Naive thymus-derived CD4-positive, alpha-beta T cell (primary cell): ENCODE measurements at regions not wholly inside any gene's neighbourhood (a gene's known extent, or its start where the extent isn't known, plus 50 kb on each side); places are given as distances from the start of the nearest gene placed in this dataset.
"Not testable (repeated sequence)": the region's sequence is repeated elsewhere in the genome, so short reads cannot be mapped to it uniquely, and the experiment has no call there.

Source experiments
- ATAC-seq: fragments of 150-1000 bp; cut with Tn5 transposase; 2 replicates; pipeline ENCODE4 v1.10.0; 2021; ENCODE audit warnings: mild to moderate bottlenecking, moderate library complexity
- CTCF ChIA-PET: fragments of 350-600 bp; sonication (Branson Sonifier 250); formaldehyde crosslinking; loops from one replicate; lab custom pipeline; 2021; ENCODE audit warnings: antibody characterized with exemption; lab: Charles Lee
- POLR2A ChIA-PET: fragments of 350-600 bp; sonication (Branson Sonifier 250); formaldehyde crosslinking; loops from one replicate; lab custom pipeline; 2021; ENCODE audit warnings: antibody characterized with exemption, inconsistent platforms; lab: Charles Lee
- DNase-seq, 9 donors: peaks; one replicate each; pipeline versions ENCODE4 v3.0.0 to v3.0.0-alpha.2; 2020 to 2022; ENCODE audit warnings: mixed read lengths in 1 of 9
- H3K27ac ChIP-seq: one replicate; pipeline ENCODE4 v1.7.0; 2013; ENCODE audit warnings: mild to moderate bottlenecking, low read depth, low read length, moderate library complexity
- H3K27me3 ChIP-seq, 2 donors: one replicate each; pipeline ENCODE4 v1.7.0; 2013; ENCODE audit warnings: low read length in 2 of 2, mild to moderate bottlenecking in 2 of 2, moderate library complexity in 2 of 2; ENCODE audit not compliant: control insufficient read depth in 2 of 2, insufficient read depth in 2 of 2
- H3K36me3 ChIP-seq, 3 experiments: 1 replicate in 2 of 3; 2 replicates in 1 of 3; pipeline ENCODE4 v1.7.0; 2013; ENCODE audit warnings: low read length in 3 of 3, mild to moderate bottlenecking in 3 of 3, moderate library complexity in 1 of 3; ENCODE audit not compliant: insufficient read depth in 3 of 3, control insufficient read depth in 2 of 3
- H3K4me1 ChIP-seq, 2 donors: one replicate each; pipeline ENCODE4 v1.7.0; 2013; ENCODE audit warnings: low read length in 2 of 2, mild to moderate bottlenecking in 2 of 2, moderate library complexity in 1 of 2; ENCODE audit not compliant: control insufficient read depth in 2 of 2, insufficient read depth in 2 of 2
- H3K4me3 ChIP-seq: 2 replicates; pipeline ENCODE4 v1.7.0; 2013; ENCODE audit warnings: mild to moderate bottlenecking, low read length
- H3K9me3 ChIP-seq, 3 experiments: 1 replicate in 2 of 3; 2 replicates in 1 of 3; pipeline ENCODE4 v1.7.0; 2013; ENCODE audit warnings: low read length in 3 of 3; ENCODE audit not compliant: control insufficient read depth in 2 of 3
- H3K27ac Mint-ChIP-seq, 9 donors: one replicate each; pipeline ENCODE4 v1.8.0; 2020 to 2022; ENCODE audit warnings: mixed read lengths in 9 of 9, mild to moderate bottlenecking in 8 of 9, moderate library complexity in 5 of 9, inconsistent platforms in 2 of 9
- H3K27me3 Mint-ChIP-seq, 5 donors: one replicate each; pipeline ENCODE4 v1.8.0; 2021 to 2022; ENCODE audit warnings: mixed read lengths in 5 of 5, mild to moderate bottlenecking in 1 of 5
- H3K36me3 Mint-ChIP-seq, 5 donors: one replicate each; pipeline ENCODE4 v1.8.0; 2020 to 2022; ENCODE audit warnings: mixed read lengths in 5 of 5, mild to moderate bottlenecking in 3 of 5, inconsistent platforms in 1 of 5
- H3K4me1 Mint-ChIP-seq, 7 donors: one replicate each; pipeline ENCODE4 v1.8.0; 2020 to 2022; ENCODE audit warnings: mixed read lengths in 7 of 7, mild to moderate bottlenecking in 3 of 7, inconsistent platforms in 1 of 7
- H3K4me3 Mint-ChIP-seq, 10 donors: one replicate each; pipeline ENCODE4 v1.8.0; 2020 to 2022; ENCODE audit warnings: mild to moderate bottlenecking in 10 of 10, mixed read lengths in 10 of 10, moderate library complexity in 6 of 10, inconsistent platforms in 2 of 10
- H3K9me3 Mint-ChIP-seq, 11 donors: one replicate each; pipeline ENCODE4 v1.8.0; 2020 to 2022; ENCODE audit warnings: mixed read lengths in 11 of 11, mild to moderate bottlenecking in 4 of 11, inconsistent platforms in 1 of 11, moderate library complexity in 1 of 11
- intact Hi-C, 2 donors: fragments of 100-400 bp; cut with micrococcal nuclease; formaldehyde crosslinking; loops; one replicate each; pipeline ENCODE4 v1.15.1; 2023

- Histone ChIP-seq H3K27me3 (no peaks in the 10 kb centered on the region), H3K4me1 (no peaks in the 10 kb centered on the region), H3K27ac (no peak overlapping the region), H3K9me3 (no peaks in the 10 kb centered on the region), H3K36me3 (no peaks in the 10 kb centered on the region), H3K4me3 (no peak overlapping the region)
- intact Hi-C loops = no loop called here
- POLR2A ChIA-PET = no interaction called here
- H3K4me3 Mint-ChIP-seq = no peak overlapping the region
- H3K27me3 Mint-ChIP-seq = peaks cover 0 to 14% (median 11%) of the 10 kb centered on the region in 5 donors
- peaks cover 0 to 10% (median 5%) of the 10 kb centered on the region in 11 donors for H3K9me3 Mint-ChIP-seq
- H3K4me1 Mint-ChIP-seq = peaks cover 0 to 10% (median 0%) of the 10 kb centered on the region in 7 donors
- H3K36me3 Mint-ChIP-seq = peaks cover 0 to 6% (median 2%) of the 10 kb centered on the region in 5 donors
- CTCF ChIA-PET = no interaction called here
- no peak overlapping the region for H3K27ac Mint-ChIP-seq
- DNase-seq (no peak), ATAC-seq (no peak)
These were observed 113.2 kb upstream of the ZNF827 start for GRCh38 chr4:146051728-146052391.

- Mint-ChIP-seq H3K4me3 (no peak overlapping the region), H3K4me1 (peaks cover 0 to 10% (median 0%) of the 10 kb centered on the region in 7 donors), H3K27me3 (peaks cover 0 to 16% (median 14%) of the 10 kb centered on the region in 5 donors), H3K9me3 (peaks cover 0 to 11% (median 5%) of the 10 kb centered on the region in 11 donors), H3K27ac (no peak overlapping the region), H3K36me3 (peaks cover 0 to 6% (median 2%) of the 10 kb centered on the region in 5 donors)
- POLR2A ChIA-PET = no interaction called here
- DNase-seq (no peak), ATAC-seq (no peak)
- H3K27me3 ChIP-seq = no peaks in the 10 kb centered on the region
- no peak overlapping the region for H3K27ac ChIP-seq
- intact Hi-C loops = no loop called here
- no peaks in the 10 kb centered on the region for H3K4me1 ChIP-seq
- CTCF ChIA-PET = no interaction called here
- H3K9me3 ChIP-seq = no peaks in the 10 kb centered on the region
- H3K4me3 ChIP-seq = no peak overlapping the region
- no peaks in the 10 kb centered on the region for H3K36me3 ChIP-seq
These were observed 112.6 kb upstream of the ZNF827 start for GRCh38 chr4:146051223-146051622.

- H3K27ac ChIP-seq = no peak overlapping the region
These were observed 111.2 kb upstream of the ZNF827 start for GRCh38 chr4:146049802-146050201.

GRCh38 chr4:146047768-146048167, 109.1 kb upstream of the ZNF827 start:
- Mint-ChIP-seq H3K27me3 (peaks cover 8 to 25% (median 17%) of the 10 kb centered on the region in 5 donors), H3K9me3 (peaks cover 0 to 13% (median 6%) of the 10 kb centered on the region in 11 donors)
- H3K4me3 ChIP-seq, H3K9me3 ChIP-seq, POLR2A ChIA-PET, CTCF ChIA-PET, intact Hi-C loops, H3K36me3 Mint-ChIP-seq, ATAC-seq, H3K4me1 Mint-ChIP-seq, H3K4me1 ChIP-seq, H3K36me3 ChIP-seq, H3K27ac ChIP-seq, H3K4me3 Mint-ChIP-seq, H3K27ac Mint-ChIP-seq, DNase-seq, H3K27me3 ChIP-seq: not testable (repeated sequence)

More at GRCh38 chr4:146049802-146050201, 111.2 kb upstream of the ZNF827 start:
- Histone ChIP-seq H3K9me3 (no peaks in the 10 kb centered on the region), H3K27me3 (no peaks in the 10 kb centered on the region), H3K4me3 (no peak overlapping the region), H3K36me3 (no peaks in the 10 kb centered on the region), H3K4me1 (no peaks in the 10 kb centered on the region)
- POLR2A ChIA-PET = no interaction called here
- Mint-ChIP-seq H3K9me3 (peaks cover 0 to 11% (median 5%) of the 10 kb centered on the region in 11 donors), H3K27ac (no peak overlapping the region), H3K4me1 (peaks cover 0 to 10% (median 0%) of the 10 kb centered on the region in 7 donors), H3K36me3 (peaks cover 0 to 6% (median 2%) of the 10 kb centered on the region in 5 donors), H3K4me3 (no peak overlapping the region), H3K27me3 (peaks cover 7 to 17% (median 10%) of the 10 kb centered on the region in 5 donors)
- CTCF ChIA-PET = no interaction called here
- intact Hi-C loops = no loop called here
- DNase-seq = no peak
- ATAC-seq = no peak

GRCh38 chr4:146041139-146042004, 102.7 kb upstream of the ZNF827 start:
- no peaks in the 10 kb centered on the region for H3K27me3 ChIP-seq
- ATAC-seq (no peak), DNase-seq (no peak)
- intact Hi-C loops = loop anchor here in 1 of 2 donors (2.0 kb wide), 1 partner anchor 201 kb away; no protein-coding TSS in a partner anchor
- no peaks in the 10 kb centered on the region for H3K9me3 ChIP-seq
- Mint-ChIP-seq H3K27ac (no peak overlapping the region), H3K9me3 (peaks cover 0 to 6% (median 0%) of the 10 kb centered on the region in 11 donors), H3K36me3 (no peaks in the 10 kb centered on the region), H3K27me3 (peaks cover 0 to 15% (median 10%) of the 10 kb centered on the region in 5 donors), H3K4me1 (no peaks in the 10 kb centered on the region), H3K4me3 (no peak overlapping the region)
- no peaks in the 10 kb centered on the region for H3K36me3 ChIP-seq
- no peaks in the 10 kb centered on the region for H3K4me1 ChIP-seq
- no peak overlapping the region for H3K4me3 ChIP-seq
- ChIA-PET POLR2A (no interaction called here), CTCF (no interaction called here)
- H3K27ac ChIP-seq = no peak overlapping the region

- DNase-seq = no peak
- H3K4me3 ChIP-seq = no peak overlapping the region
- no peaks in the 10 kb centered on the region for H3K36me3 ChIP-seq
- CTCF ChIA-PET = no interaction called here
- no peak overlapping the region for H3K27ac Mint-ChIP-seq
- H3K4me3 Mint-ChIP-seq = no peak overlapping the region
- no peak for ATAC-seq
- no peaks in the 10 kb centered on the region for H3K27me3 ChIP-seq
- peaks cover 0 to 12% (median 7%) of the 10 kb centered on the region in 5 donors for H3K27me3 Mint-ChIP-seq
- no peaks in the 10 kb centered on the region for H3K9me3 ChIP-seq
- H3K4me1 ChIP-seq = no peaks in the 10 kb centered on the region
- H3K9me3 Mint-ChIP-seq = peaks cover 0 to 6% (median 0%) of the 10 kb centered on the region in 11 donors
- intact Hi-C loops = loop anchor here in 1 of 2 donors (2.0 kb wide), 1 partner anchor 200 kb away; no protein-coding TSS in a partner anchor
- no peaks in the 10 kb centered on the region for H3K36me3 Mint-ChIP-seq
- POLR2A ChIA-PET = no interaction called here
- H3K27ac ChIP-seq = no peak overlapping the region
- no peaks in the 10 kb centered on the region for H3K4me1 Mint-ChIP-seq
These were observed 102.0 kb upstream of the ZNF827 start for GRCh38 chr4:146040623-146041022.
